GM20431 (cell line): ENCODE measurements at regions not wholly inside any gene's neighbourhood (a gene's known extent, or its start where the extent isn't known, plus 50 kb on each side); places are given as distances from the start of the nearest gene placed in this dataset.
"Not testable (repeated sequence)": the region's sequence is repeated elsewhere in the genome, so short reads cannot be mapped to it uniquely, and the experiment has no call there.

Experiments
- in situ Hi-C: fragments of 300-500 bp; cut with MseI, MboI; formaldehyde crosslinking; loops from one replicate; pipeline ENCODE4 v1.15.0; 2020; ENCODE audit warnings: low sequenced_read_pairs; ENCODE audit not compliant: unreplicated experiment

DNA sequence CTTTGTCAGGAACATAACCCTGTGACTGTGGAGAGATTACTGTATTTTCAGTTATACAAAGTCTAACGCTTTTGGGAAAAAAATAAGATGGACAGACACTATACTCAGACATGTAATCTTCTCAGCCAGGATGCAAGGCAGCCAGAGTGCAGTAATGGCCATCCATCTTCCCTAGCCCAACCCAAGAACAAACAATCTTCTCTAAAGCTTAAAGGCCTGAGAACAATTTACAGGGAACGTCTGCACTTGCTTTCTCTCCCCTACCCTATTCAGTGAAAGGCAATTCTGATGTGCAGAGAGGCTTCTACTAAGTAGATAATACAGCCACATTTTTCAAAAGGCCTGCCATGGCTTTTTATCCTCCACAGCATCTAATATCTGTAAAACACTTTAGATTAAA, 471.3 kb downstream of the FGF13 start:
- in situ Hi-C loops, result loop anchor here (25.0 kb wide), 1 partner anchor 97 kb away; no protein-coding TSS in a partner anchor

DNA sequence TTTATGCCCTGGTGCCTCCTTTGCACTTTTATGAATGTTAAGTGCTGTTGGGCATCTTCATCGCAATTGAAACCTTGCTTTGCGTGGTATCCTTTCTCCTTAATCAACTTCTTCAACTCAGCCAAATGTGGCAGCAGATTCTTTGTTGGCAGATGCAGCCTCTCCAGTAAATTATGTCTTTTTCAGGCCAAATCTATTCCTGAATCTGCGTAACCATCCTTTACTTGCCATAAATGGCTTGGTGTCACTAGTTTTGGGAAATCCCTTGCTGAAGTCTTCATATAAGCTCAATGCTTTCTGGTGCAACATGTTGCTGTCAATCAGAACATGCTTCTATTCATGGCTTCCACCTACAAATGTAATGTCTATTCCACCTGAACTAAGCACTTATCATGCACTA, 457.5 kb downstream of the FGF13 start:
- in situ Hi-C loops, result no loop called here

DNA sequence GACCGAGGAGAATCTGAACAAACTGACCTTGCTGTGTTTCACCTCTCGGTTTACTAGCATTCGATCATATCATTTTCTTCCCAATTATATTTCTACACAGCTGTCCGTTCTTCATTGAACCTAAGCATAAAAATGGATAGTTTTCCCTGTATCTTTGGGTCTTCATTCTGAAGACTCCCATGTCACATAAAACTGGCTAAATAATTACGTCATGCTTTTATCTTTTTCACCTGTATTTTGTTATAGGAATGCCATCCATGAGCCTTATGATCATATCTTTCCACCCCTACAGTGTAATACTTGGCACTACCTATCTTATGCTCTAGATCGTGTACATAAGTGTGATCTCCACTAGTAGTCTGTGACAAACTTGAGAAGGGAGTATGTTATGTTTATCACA, 456.1 kb downstream of the FGF13 start:
- in situ Hi-C loops, result no loop called here

DNA sequence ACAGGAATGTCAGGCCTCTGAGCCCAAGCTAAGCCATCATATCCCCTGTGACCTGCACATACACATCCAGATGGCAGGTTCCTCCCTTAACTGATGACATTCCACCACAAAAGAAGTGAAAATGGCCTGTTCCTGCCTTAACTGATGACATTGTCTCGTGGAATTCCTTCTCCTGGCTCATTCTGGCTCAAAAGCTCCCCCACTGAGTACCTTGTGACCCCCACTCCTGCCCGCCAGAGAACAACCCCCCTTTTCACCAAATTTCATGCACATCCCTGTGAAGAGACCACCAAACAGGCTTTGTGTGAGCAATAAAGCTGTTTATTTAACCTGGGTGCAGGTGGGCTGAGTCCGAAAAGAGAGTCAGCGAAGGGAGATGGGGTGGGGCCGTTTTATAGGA, 447.4 kb downstream of the FGF13 start:
- in situ Hi-C loops, result not testable (repeated sequence)

DNA sequence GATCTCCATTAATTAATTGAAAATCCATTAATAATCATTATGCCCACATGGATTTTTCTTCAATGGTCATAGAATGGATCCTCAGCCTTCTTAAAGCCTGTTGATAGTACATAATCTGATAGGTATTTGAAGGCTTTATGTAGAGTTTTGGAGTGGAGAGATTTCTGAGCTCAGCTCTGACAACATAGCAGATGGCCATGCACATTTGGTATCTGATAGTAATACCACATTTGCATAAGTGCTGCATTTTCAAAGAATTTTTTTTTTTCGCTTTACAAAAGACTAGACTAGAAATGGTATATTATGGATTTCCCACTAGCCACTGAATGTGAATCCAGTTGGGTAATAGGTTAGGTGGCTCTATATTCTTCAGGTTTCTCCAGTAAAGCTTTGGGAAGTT, 440.6 kb downstream of the FGF13 start:
- in situ Hi-C loops, result no loop called here

DNA sequence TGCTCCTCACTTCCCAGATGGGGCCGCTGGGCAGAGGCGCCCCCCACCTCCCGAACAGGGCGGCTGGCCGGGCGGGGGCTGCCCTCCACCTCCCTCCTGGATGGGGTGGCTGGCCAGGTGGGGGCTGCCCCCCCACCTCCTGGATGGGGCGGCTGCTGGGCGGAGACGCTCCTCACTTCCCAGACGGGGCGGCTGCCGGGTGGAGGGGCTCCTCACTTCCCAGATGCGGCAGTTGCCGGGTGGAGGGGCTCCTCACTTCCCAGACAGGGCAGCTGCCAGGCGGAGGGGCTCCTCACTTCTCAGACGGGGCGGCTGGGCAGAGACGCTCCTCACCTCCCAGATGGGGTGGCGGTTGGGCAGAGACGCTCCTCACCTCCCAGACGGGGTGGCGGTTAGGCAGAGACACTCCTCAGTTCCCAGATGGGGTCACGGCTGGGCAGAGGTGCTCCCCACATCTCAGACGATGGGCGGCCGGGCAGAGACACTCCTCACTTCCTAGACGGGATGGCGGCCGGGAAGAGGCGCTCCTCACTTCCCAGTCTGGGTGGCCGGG, 428.8 kb downstream of the FGF13 start:
- in situ Hi-C loops, result not testable (repeated sequence)

DNA sequence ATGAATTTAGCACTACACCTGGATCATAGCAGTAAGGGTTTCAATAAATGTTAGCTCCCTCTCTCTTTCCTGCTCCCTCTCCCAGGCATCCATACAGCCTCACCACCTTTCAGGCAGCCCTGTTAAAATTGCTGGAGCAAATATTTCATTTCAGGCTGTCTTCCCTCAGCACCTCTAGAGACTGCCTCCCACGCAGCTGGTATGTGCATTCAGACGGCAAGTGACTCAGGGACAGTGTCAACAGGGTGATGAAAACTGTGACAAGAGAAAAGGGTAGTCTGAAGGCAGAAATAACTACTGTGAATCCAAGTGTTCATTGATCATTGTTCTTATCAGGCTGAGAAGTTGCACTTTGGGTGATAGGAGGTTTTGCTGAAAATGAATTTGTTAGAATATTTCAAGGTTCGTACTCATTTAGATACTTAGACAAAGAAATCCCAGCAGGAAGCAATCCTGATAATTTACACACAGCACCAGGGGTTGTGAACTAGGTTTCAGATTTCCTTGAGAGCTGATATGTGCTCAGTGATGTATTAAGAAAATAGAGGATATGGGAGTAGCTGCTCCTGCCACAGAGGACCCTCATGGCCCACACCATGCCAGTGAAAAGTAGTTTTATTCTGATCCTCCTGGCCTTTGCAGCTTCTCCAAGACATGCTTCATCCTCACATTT, 424.2 kb downstream of the FGF13 start:
- in situ Hi-C loops, result no loop called here

DNA sequence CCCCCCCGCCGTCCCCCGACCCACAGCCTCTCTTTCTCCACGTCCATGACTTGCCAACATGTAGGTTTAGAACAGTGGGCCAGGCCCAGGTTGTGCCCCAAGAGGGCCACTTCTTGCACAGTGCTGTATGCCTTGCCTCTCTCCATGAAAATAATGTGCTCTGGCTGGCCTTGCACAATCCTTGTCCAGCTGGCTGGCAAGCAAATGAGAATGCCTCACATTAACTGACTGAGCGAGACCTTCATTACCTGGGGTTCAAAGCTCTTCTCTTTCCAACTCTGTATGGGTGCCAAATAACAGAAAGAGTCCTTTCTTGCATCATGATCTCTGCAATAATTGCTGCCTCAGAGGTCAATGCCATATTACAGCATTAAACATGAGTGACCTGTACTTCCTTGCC, 416.6 kb downstream of the FGF13 start:
- in situ Hi-C loops, result no loop called here

DNA sequence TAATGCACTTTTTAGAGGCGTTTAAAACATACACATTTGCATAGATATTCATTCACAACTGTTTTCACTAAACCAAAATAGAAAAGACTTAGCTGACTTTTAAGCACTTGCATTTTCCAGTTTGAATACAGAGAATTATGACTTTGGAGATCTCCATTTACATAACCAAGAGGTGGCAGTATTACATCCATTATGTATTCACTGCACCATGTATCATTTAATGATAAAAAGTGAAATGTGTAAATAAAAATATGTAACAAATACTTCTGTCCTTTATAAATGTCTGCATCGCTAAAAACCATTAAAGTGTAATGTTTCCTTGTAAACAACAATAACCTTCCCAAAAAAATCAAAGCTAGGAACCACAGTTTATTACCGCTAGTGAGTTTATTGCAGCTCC, 413.2 kb downstream of the FGF13 start:
- in situ Hi-C loops, result no loop called here

DNA sequence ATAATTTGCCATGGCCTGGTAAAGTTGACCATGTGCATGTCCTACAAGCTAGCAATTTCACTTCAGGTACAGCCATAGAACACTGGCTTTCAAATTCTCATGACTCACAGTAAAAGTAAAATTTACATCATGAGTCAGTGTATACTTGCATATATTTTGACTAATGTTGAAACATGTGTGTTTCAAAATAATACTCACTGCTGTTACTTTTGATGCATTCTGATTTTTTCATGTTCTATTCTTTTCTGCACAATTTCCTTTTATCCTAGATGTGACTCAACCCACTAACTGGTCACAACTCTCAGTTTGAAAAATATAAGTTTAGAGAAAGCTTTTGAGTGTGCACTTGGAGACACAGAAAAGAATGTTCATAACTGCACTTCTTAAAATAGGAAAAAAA, 365.7 kb downstream of the FGF13 start:
- in situ Hi-C loops, result loop anchor here (25.0 kb wide), 1 partner anchor 108 kb away; no protein-coding TSS in a partner anchor

DNA sequence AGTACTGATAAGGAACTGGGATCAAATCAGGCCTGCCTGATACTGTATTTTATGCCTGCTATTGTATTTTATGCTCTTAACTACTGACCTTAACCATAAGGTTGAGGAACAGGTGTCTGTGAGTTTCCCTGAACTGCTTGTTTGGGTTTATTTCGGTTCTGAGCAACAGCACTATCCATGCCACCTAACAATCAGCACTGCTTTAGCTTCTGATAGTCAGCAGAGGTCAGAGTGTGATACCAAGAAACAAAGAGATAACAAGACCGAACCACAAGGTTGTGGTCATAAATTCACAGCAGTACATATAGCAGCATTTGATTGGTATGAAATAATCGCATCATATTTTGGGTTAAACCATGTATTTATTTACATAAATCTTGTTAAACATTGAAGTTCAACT, 362.2 kb downstream of the FGF13 start:
- in situ Hi-C loops, result loop anchor here (25.0 kb wide), 1 partner anchor 112 kb away; no protein-coding TSS in a partner anchor

DNA sequence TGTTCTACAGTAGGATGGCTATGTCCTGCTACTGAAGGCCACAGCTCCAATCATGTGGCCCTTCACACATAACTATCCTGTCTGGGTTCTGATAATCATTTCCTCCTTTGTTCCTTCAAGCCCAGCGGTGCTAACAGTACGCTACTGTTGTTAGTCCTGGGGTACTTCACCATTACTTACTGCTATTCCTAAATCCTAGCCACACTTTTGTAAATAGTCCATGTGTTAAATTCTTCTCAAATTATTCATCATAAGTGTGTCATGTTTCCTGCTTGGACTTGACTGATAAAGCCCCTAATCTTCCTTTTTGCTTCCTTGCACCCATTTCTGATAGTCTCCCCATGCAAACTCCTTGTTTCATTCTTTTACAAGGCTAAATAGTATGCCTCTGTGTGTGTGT, 332.6 kb downstream of the FGF13 start:
- in situ Hi-C loops, result no loop called here

DNA sequence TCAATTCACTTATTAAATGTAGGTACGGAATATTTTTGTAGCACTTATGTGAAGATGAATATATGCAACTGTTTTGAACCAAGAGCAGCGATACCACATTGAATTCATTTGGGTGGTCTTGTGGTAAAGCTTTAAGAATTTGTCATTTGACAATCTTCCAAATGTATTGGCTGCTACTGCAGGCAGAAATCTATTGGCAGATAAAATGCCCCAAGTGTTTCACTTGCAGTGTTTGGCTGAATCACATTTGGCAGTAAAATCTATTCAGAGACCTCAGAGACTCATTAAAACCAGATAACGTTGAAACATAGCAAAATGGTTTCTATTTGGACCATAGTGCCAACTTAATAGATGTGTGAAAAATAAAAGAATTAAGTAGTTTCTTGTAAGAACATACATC, 303.4 kb downstream of the FGF13 start:
- in situ Hi-C loops, result no loop called here

DNA sequence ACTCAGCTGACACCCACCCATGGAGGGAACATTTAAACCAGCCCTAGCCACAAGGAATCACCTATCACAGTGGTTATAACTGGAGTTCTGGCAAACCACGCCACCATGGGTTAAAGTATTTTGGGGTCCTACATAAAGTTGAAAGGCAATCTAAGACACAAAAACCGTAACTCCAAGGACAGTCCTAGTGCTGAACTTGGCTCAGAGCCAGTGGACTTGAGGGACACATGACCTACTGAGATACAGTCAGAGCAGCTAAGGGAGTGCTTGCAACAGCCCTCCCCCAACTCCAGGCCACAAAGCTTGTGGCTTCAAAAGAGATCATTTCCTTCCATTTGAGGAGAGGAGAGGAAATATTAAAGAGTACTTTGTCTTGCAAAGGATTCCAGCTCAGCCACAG, 300.5 kb downstream of the FGF13 start:
- in situ Hi-C loops, result no loop called here
